Epidermal melanocyte (primary cell): ENCODE measurements at regions not wholly inside any gene's neighbourhood (a gene's known extent, or its start where the extent isn't known, plus 50 kb on each side); places are given as distances from the start of the nearest gene placed in this dataset.

Source experiments
- DNase-seq: peaks from one replicate; pipeline ENCODE4 v3.0.0; 2011; ENCODE audit warnings: low spot score; ENCODE audit not compliant: insufficient read length

DNA sequence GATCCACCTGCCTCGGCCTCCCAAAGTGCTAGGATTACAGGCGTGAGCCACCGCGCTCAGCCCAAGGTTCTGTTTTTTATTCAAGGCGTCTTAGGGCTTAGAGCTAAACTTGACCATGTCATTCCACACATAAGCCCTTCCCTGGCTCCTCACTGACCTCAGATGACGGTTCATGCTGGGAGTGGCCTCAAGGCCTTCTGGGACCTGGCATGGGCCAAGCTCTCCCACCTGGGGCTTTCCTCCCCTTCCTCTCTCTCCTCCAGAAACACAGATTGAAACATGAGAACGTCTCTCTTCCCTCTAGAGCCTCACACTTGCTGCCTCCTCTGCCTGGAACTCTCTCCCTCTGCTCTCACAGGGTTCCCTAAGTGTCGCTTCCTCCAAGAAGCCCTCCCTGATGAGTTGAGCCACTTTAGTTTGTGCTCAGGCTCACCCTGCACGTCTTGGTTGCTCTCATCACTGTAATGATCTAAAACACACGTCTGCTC, 155.6 kb upstream of the IER5L start:
- DNase-seq, result no peak

DNA sequence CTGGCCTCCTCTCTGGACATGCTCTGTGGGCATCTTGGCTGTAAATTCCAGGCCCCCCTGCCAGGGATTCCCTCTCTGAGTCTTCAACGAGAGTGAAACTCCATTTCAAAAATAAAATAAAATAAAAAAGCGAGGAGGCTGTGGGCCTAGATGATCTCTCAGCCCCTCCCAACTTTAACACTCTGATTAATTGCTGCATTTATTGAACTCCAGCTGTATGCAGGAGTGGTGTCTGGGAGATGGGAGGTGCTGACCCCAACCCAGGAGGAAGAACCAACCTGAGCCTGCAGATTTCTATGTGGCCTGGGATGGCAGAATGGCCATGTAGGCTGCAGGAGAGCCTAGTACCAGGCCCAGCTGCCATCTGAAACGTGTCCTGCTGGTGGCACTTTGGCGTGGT, 154.5 kb upstream of the IER5L start:
- DNase-seq, result no peak

DNA sequence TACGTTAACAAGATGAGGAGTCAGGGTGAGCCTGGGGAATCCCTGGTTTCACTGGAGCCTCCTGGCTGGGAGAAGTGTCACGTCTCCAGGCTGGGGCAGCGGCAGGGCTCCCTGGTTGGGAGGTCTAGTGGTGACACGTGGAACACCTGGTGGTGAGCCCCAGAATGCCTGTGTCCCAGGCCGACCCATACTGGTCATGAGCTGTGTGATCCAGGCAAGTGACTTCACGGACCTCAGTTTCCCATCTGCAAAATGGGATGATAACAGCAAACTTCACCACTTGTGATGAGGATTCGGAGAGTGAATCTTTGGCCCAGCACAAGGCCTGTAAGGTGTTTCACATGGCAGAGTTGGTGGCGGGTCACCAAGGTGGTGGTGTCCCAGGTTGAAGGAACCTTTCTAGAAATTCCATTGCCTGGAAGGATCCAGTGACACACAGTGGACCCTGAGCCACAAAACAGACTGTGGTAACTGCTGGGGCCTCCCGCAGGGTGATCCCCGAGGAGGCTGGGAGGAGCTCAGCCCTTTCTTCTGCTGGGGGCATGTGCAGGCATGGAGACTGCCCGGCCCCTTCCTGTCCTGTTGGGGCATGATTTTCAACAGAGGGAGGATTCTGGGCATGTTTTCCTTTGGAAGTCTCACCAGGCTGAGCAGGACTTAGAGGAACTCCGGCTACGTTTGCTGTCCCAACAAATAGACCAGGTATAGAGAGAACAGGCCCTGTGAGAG, 153.9 kb upstream of the IER5L start:
- DNase-seq, result no peak

DNA sequence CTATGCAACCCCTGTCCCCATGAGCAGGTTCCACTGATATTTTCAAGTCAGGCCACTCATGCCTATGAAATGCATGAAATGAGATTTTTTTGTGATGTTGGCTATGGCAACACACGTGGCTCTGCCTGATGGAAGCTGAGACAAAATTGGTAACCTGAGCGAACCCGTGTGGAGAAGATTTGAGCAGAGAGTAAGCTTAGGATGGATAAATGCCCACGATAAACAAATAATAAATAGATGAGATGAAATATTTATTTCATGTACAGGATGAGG, 153.4 kb upstream of the IER5L start:
- no peak for DNase-seq

DNA sequence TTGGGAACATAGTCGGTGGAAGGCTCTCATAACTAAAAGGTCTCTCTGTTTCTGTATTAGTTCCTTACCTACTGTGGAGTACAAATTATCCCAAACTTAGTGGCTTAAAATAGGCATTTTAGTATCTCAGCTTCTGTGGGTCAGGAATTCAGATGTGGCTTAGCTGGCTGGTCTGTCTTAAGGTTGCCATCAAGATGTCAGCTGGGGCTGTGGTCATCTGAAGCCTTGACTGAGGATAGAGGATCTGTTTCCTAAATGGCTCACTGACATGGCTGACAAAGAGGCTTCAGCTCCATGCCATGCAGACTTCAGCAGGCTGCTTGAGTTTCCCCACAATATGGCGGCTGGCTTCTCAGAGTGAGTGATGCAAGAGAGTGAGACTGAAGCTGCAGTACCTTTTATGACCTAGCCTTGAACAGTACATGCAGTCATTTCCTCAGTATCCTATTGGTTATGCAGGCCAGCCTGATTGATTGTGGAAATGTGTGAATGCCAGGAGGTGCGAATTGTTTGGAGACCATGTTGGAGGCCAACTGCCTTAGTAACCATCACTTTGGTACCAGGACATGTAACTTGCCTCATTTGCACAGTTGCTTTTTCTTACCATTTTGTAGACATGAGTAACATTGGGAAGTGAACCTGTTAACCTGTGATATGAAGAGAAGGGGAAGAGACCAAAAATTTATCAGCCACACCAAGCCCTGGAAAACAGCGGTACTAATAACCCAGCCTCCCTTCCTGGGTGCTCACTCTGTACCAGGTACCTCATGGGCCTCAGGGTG, 152.8 kb upstream of the IER5L start:
- no peak for DNase-seq

DNA sequence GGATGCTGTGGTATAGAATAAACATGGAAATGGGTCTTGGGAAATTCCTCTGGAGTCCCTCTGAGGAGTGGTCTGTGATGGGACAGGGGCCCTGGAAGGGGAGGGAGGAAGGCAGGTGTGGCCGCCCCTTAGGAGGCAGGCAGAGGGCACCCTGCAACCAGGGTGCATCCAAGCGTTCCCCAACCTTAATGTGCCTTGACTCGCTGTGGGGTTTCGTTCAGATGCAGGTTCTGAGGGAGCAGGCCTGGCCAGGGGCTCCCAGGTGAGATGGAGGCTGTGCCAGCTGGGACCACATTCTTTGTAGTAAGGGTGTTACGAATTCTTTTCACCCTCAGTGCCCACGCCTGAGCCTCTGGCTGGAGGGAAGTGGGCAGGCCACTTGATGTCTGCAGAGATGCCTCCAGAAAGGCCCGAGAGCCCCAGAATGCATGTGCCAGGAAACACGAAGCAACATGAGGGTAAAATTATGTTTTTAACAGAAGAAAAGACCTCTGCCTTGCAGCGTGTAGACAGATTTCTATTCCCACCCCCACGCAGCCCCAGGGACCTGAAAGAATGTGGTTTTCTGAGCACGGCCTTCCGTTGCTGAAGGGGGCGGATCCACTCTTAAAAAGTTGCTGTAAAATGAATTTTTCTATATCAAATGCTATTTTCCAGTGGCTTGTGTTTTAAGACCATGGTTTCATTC, 150.4 kb upstream of the IER5L start:
- no peak for DNase-seq

GRCh38 chr9:129327552-129328328, 149.7 kb upstream of the IER5L start:
- DNase-seq, result no peak

DNA sequence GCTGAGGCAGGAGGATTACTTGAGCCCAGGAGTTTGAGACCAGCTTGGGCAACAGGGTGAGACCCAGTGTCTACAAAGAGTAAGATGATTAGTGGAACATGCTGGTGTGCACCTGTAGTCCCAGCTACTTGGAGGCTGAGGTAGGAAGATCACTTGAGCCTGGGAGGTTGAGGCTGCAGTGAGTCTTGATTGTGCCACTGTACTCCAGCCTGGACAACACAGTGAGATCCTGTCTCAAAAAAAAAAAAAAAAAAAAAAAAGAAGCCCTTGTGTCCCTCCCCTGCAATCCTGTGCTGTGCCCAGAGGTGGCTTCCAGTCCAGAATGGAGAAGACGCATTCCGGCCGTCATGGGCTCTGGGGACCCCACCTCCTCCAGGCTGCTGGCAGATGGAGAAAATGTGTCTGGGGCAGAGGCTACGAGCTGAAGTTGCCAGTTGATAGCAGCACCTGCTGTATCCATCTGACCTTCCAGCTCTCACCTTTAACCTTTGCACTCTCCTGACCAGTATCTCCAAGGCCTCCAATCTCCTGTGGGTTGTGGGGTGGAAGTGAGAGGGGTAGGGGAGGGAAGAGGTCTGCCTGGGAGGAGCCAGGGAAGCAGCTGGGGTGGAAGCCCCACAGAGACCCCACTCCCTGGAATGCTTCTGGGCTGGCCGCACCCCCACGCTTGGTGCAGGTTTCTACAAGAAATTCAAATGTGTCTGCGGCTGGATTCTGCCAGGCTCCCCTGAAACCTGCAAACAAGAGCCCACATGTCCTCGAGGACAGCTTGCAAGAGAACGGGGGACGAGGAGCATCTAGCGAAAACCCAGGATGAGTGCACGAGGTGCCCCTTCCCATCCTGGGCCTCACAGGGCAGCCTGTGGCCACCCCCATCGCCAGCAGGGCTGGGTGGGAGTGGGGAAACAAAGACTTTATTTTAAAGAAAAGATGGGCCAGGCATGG, 148.3 kb upstream of the IER5L start:
- no peak for DNase-seq

GRCh38 chr9:129324808-129325502, 146.9 kb upstream of the IER5L start:
- DNase-seq, result no peak

- DNase-seq, result no peak
Measured at GRCh38 chr9:129323999-129324553, 146.0 kb upstream of the IER5L start.

DNA sequence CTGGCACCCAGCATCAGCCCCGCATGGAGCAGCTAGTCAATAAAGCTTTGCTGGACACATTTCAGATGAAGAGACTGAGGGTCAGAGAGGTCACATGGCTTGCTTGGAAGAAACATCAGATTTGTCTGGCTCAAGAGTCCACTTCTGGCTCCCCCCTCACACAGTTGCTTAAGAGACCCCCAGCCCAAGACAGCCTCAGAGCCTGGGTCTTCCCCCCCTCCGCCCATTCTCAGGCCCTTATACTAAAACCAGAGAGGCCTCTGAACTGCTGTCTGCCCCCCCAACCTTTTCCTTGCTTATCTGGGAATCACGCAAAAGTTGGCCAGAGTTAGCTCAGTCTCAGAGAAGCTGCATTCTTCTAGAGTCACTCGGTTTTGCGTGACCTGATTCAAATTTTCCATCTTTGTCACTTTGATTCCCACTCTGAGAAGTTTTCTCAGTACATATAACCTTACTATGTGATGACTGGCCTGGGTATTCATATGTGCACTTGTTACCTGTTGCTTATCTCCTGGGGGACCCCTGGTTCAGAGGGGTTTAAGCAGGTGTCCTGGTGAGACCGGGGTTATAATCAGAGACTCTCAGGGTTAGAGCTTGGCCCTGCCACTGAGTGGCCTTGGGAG, 145.4 kb upstream of the IER5L start:
- no peak for DNase-seq

- no peak for DNase-seq
Measured at GRCh38 chr9:129322641-129323375, 144.7 kb upstream of the IER5L start.

DNA sequence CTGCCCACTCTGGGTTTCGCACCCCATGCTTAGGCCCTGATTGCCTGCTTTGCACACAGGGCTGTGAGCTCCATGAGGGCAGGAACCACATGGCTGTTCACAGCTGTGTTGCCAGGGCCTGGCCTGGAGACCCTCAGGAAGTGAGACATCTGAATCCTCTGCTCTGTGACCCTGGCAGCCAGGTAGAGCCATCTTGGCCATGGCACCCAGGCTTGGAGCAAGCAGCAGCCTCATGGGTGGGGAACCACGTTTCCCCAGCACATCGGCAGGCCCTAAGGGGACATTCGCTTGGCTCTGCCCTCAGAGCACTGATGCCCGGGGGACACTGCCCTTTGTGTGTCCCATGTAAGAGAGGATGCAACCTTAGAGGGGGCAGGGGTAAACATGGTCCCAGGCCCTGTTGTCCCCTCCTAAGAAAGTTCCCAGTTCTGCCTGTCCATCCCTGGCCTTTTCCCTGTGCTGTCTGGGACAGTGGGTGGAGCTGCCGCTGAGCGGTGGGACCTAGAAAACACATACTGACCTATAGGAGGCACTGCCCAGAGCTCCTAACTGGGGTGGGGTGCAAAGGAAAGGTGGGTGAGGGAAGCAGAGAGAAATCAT, 144.1 kb upstream of the IER5L start:
- no peak for DNase-seq

GRCh38 chr9:129321286-129322021, 143.4 kb upstream of the IER5L start:
- no peak for DNase-seq

- peak; percentile 65 for DNase-seq
Measured at GRCh38 chr9:129320575-129321285, 142.7 kb upstream of the IER5L start.

DNA sequence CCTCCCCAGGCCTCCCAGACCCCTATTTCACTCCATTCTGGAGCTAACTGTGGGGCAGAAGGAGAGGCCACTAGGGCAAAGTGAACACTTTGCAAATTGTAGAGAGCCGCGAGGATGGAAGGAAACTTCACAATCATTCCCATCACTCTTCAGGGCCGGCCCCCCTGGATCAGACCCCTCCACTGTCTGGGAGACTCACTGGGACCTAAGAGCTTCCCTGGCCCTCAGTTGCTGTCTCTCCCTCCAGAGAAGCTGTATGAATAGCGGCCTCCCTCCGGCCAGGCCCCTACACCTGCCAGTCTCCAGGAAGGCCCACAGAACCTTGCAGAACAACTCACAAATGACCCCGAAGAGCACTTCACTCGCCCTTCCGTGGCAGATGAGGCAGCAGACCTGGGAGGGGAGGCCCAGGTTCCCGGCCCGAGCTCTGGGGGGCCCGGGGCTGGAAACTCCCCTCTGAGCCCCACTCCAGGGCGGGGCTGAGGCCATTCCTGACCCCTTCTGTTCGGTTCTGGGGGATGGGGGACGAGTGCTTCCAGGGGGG, 141.9 kb upstream of the IER5L start:
- DNase-seq, result no peak
